Activated T-helper 9 cell treated with anti-CD3 and anti-CD28 coated beads, Interleukin-2, amount 50 U/mL, for 16 hours (primary cell): ENCODE measurements at regions not wholly inside any gene's neighbourhood (a gene's known extent, or its start where the extent isn't known, plus 50 kb on each side); places are given as distances from the start of the nearest gene placed in this dataset.

Source experiments
- DNase-seq: peaks from one replicate; pipeline ENCODE4 v3.0.0-alpha.2; 2020; ENCODE audit warnings: low read depth

GRCh38 chr16:85971902-85972638 is 73.1 kb downstream of the IRF8 start:
- no peak for DNase-seq

GRCh38 chr16:85974428-85975375 is 75.7 kb downstream of the IRF8 start:
- no peak for DNase-seq

GRCh38 chr16:85975451-85975981 is 76.6 kb downstream of the IRF8 start:
- DNase-seq, result no peak

GRCh38 chr16:85978291-85978775 is 79.4 kb downstream of the IRF8 start:
- no peak for DNase-seq

- no peak for DNase-seq
These were observed 80.0 kb downstream of the IRF8 start for GRCh38 chr16:85978976-85979375.

GRCh38 chr16:85979605-85980004 is 80.6 kb downstream of the IRF8 start:
- DNase-seq, result no peak

GRCh38 chr16:85980686-85981085 is 81.7 kb downstream of the IRF8 start:
- no peak for DNase-seq

- no peak for DNase-seq
These were observed 83.0 kb downstream of the IRF8 start for GRCh38 chr16:85981826-85982562.

GRCh38 chr16:85982563-85982939 is 83.6 kb downstream of the IRF8 start:
- DNase-seq, result no peak

GRCh38 chr16:85983064-85983463 is 84.1 kb downstream of the IRF8 start:
- no peak for DNase-seq

GRCh38 chr16:85983606-85984230 is 84.8 kb downstream of the IRF8 start:
- no peak for DNase-seq

- DNase-seq, result no peak
These were observed 85.4 kb downstream of the IRF8 start for GRCh38 chr16:85984231-85984880.

- DNase-seq, result no peak
These were observed 86.0 kb downstream of the IRF8 start for GRCh38 chr16:85984947-85985451.

- no peak for DNase-seq
These were observed 88.2 kb downstream of the IRF8 start for GRCh38 chr16:85986931-85987749.

- DNase-seq, result no peak
These were observed 88.8 kb downstream of the IRF8 start for GRCh38 chr16:85987750-85988078.

- DNase-seq, result no peak
These were observed 89.3 kb downstream of the IRF8 start for GRCh38 chr16:85988306-85988705.

- no peak for DNase-seq
These were observed 89.9 kb downstream of the IRF8 start for GRCh38 chr16:85988723-85989313.

- no peak for DNase-seq
These were observed 90.4 kb downstream of the IRF8 start for GRCh38 chr16:85989376-85989775.

GRCh38 chr16:85989863-85990643 is 91.1 kb downstream of the IRF8 start:
- DNase-seq, result no peak
